ENCODE measurements at regions not wholly inside any gene's neighbourhood (a gene's known extent, or its start where the extent isn't known, plus 50 kb on each side); places are given as distances from the start of the nearest gene placed in this dataset.

- Histone ChIP-seq H3K36me3 (ENCODE audit: control insufficient read depth, insufficient read depth, low read length) (no peaks in the 10 kb centered on the region), H3K9me3 (ENCODE audit: control insufficient read depth, insufficient read depth, low read length) (no peaks in the 10 kb centered on the region), H3K27me3 (ENCODE audit: control insufficient read depth, insufficient read depth, low read length) (no peaks in the 10 kb centered on the region), H3K4me1 (ENCODE audit: control insufficient read depth, insufficient read depth, low read length) (no peaks in the 10 kb centered on the region), H3K4me3 (ENCODE audit: low read depth, low read length) (no peak overlapping the region), H3K9ac (ENCODE audit: low read depth, low read length) (no peak overlapping the region)
Measured at GRCh38 chr11:116661056-116661455, 111.7 kb downstream of the BUD13 start.

GRCh38 chr11:116660011-116660410, 112.8 kb downstream of the BUD13 start:
- Histone ChIP-seq H3K9ac (ENCODE audit: low read depth, low read length) (no peak overlapping the region), H3K4me1 (ENCODE audit: control insufficient read depth, insufficient read depth, low read length) (no peaks in the 10 kb centered on the region), H3K9me3 (ENCODE audit: control insufficient read depth, insufficient read depth, low read length) (no peaks in the 10 kb centered on the region), H3K27me3 (ENCODE audit: control insufficient read depth, insufficient read depth, low read length) (no peaks in the 10 kb centered on the region), H3K4me3 (ENCODE audit: low read depth, low read length) (no peak overlapping the region), H3K36me3 (ENCODE audit: control insufficient read depth, insufficient read depth, low read length) (no peaks in the 10 kb centered on the region)

GRCh38 chr11:116658876-116659535, 113.8 kb downstream of the BUD13 start:
- Histone ChIP-seq H3K9me3 (ENCODE audit: control insufficient read depth, insufficient read depth, low read length) (no peaks in the 10 kb centered on the region), H3K9ac (ENCODE audit: low read depth, low read length) (no peak overlapping the region)

GRCh38 chr11:116657842-116658825, 114.7 kb downstream of the BUD13 start:
- H3K27me3 ChIP-seq (ENCODE audit: control insufficient read depth, insufficient read depth, low read length) = no peaks in the 10 kb centered on the region
- H3K4me3 ChIP-seq (ENCODE audit: low read depth, low read length) = no peak overlapping the region
- no peaks in the 10 kb centered on the region for H3K9me3 ChIP-seq (ENCODE audit: control insufficient read depth, insufficient read depth, low read length)
- no peaks in the 10 kb centered on the region for H3K4me1 ChIP-seq (ENCODE audit: control insufficient read depth, insufficient read depth, low read length)
- no peak overlapping the region for H3K9ac ChIP-seq (ENCODE audit: low read depth, low read length)
- H3K36me3 ChIP-seq (ENCODE audit: control insufficient read depth, insufficient read depth, low read length) = no peaks in the 10 kb centered on the region

More at GRCh38 chr11:116658876-116659535, 113.8 kb downstream of the BUD13 start:
- Histone ChIP-seq H3K27me3 (ENCODE audit: control insufficient read depth, insufficient read depth, low read length) (no peaks in the 10 kb centered on the region), H3K4me1 (ENCODE audit: control insufficient read depth, insufficient read depth, low read length) (no peaks in the 10 kb centered on the region), H3K4me3 (ENCODE audit: low read depth, low read length) (no peak overlapping the region), H3K36me3 (ENCODE audit: control insufficient read depth, insufficient read depth, low read length) (no peaks in the 10 kb centered on the region)

GRCh38 chr11:116656011-116656410, 116.8 kb downstream of the BUD13 start:
- Histone ChIP-seq H3K27me3 (ENCODE audit: control insufficient read depth, insufficient read depth, low read length) (no peaks in the 10 kb centered on the region), H3K9ac (ENCODE audit: low read depth, low read length) (no peak overlapping the region), H3K9me3 (ENCODE audit: control insufficient read depth, insufficient read depth, low read length) (no peaks in the 10 kb centered on the region), H3K36me3 (ENCODE audit: control insufficient read depth, insufficient read depth, low read length) (no peaks in the 10 kb centered on the region), H3K4me1 (ENCODE audit: control insufficient read depth, insufficient read depth, low read length) (no peaks in the 10 kb centered on the region), H3K4me3 (ENCODE audit: low read depth, low read length) (no peak overlapping the region)

GRCh38 chr11:116654526-116654925, 118.3 kb downstream of the BUD13 start:
- Histone ChIP-seq H3K36me3 (ENCODE audit: control insufficient read depth, insufficient read depth, low read length) (no peaks in the 10 kb centered on the region), H3K9ac (ENCODE audit: low read depth, low read length) (no peak overlapping the region), H3K9me3 (ENCODE audit: control insufficient read depth, insufficient read depth, low read length) (no peaks in the 10 kb centered on the region), H3K4me3 (ENCODE audit: low read depth, low read length) (no peak overlapping the region), H3K27me3 (ENCODE audit: control insufficient read depth, insufficient read depth, low read length) (no peaks in the 10 kb centered on the region), H3K4me1 (ENCODE audit: control insufficient read depth, insufficient read depth, low read length) (no peaks in the 10 kb centered on the region)

GRCh38 chr11:116653206-116653605, 119.6 kb downstream of the BUD13 start:
- H3K9me3 ChIP-seq (ENCODE audit: control insufficient read depth, insufficient read depth, low read length) = no peaks in the 10 kb centered on the region

GRCh38 chr11:116651737-116652237, 121.0 kb downstream of the BUD13 start:
- no peaks in the 10 kb centered on the region for H3K36me3 ChIP-seq (ENCODE audit: control insufficient read depth, insufficient read depth, low read length)
- H3K4me3 ChIP-seq (ENCODE audit: low read depth, low read length) = no peak overlapping the region
- no peaks in the 10 kb centered on the region for H3K9me3 ChIP-seq (ENCODE audit: control insufficient read depth, insufficient read depth, low read length)
- no peak overlapping the region for H3K9ac ChIP-seq (ENCODE audit: low read depth, low read length)
- H3K27me3 ChIP-seq (ENCODE audit: control insufficient read depth, insufficient read depth, low read length) = no peaks in the 10 kb centered on the region
- H3K4me1 ChIP-seq (ENCODE audit: control insufficient read depth, insufficient read depth, low read length) = no peaks in the 10 kb centered on the region

More at GRCh38 chr11:116653206-116653605, 119.6 kb downstream of the BUD13 start:
- Histone ChIP-seq H3K36me3 (ENCODE audit: control insufficient read depth, insufficient read depth, low read length) (no peaks in the 10 kb centered on the region), H3K9ac (ENCODE audit: low read depth, low read length) (no peak overlapping the region), H3K27me3 (ENCODE audit: control insufficient read depth, insufficient read depth, low read length) (no peaks in the 10 kb centered on the region), H3K4me3 (ENCODE audit: low read depth, low read length) (no peak overlapping the region), H3K4me1 (ENCODE audit: control insufficient read depth, insufficient read depth, low read length) (no peaks in the 10 kb centered on the region)

- H3K4me3 ChIP-seq (ENCODE audit: low read depth, low read length) = no peak overlapping the region
- H3K36me3 ChIP-seq (ENCODE audit: control insufficient read depth, insufficient read depth, low read length) = no peaks in the 10 kb centered on the region
- H3K27me3 ChIP-seq (ENCODE audit: control insufficient read depth, insufficient read depth, low read length) = no peaks in the 10 kb centered on the region
- no peaks in the 10 kb centered on the region for H3K9me3 ChIP-seq (ENCODE audit: control insufficient read depth, insufficient read depth, low read length)
- no peak overlapping the region for H3K9ac ChIP-seq (ENCODE audit: low read depth, low read length)
- H3K4me1 ChIP-seq (ENCODE audit: control insufficient read depth, insufficient read depth, low read length) = no peaks in the 10 kb centered on the region
Measured at GRCh38 chr11:116651098-116651736, 121.6 kb downstream of the BUD13 start.

GRCh38 chr11:116650052-116650451, 122.7 kb downstream of the BUD13 start:
- no peaks in the 10 kb centered on the region for H3K27me3 ChIP-seq (ENCODE audit: control insufficient read depth, insufficient read depth, low read length)
- no peak overlapping the region for H3K4me3 ChIP-seq (ENCODE audit: low read depth, low read length)
- H3K4me1 ChIP-seq (ENCODE audit: control insufficient read depth, insufficient read depth, low read length) = no peaks in the 10 kb centered on the region
- no peaks in the 10 kb centered on the region for H3K36me3 ChIP-seq (ENCODE audit: control insufficient read depth, insufficient read depth, low read length)
- no peaks in the 10 kb centered on the region for H3K9me3 ChIP-seq (ENCODE audit: control insufficient read depth, insufficient read depth, low read length)
- H3K9ac ChIP-seq (ENCODE audit: low read depth, low read length) = no peak overlapping the region

- no peaks in the 10 kb centered on the region for H3K36me3 ChIP-seq (ENCODE audit: control insufficient read depth, insufficient read depth, low read length)
- no peaks in the 10 kb centered on the region for H3K4me1 ChIP-seq (ENCODE audit: control insufficient read depth, insufficient read depth, low read length)
- no peak overlapping the region for H3K9ac ChIP-seq (ENCODE audit: low read depth, low read length)
- no peaks in the 10 kb centered on the region for H3K27me3 ChIP-seq (ENCODE audit: control insufficient read depth, insufficient read depth, low read length)
- H3K9me3 ChIP-seq (ENCODE audit: control insufficient read depth, insufficient read depth, low read length) = no peaks in the 10 kb centered on the region
- no peak overlapping the region for H3K4me3 ChIP-seq (ENCODE audit: low read depth, low read length)
Measured at GRCh38 chr11:116649268-116649667, 123.5 kb downstream of the BUD13 start.
